Stomach (tissue), 4 donors: ENCODE measurements at regions not wholly inside any gene's neighbourhood (a gene's known extent, or its start where the extent isn't known, plus 50 kb on each side); places are given as distances from the start of the nearest gene placed in this dataset.

ENCODE experiments used
- POLR2A ChIP-seq, 4 donors: fragments of 450-650 bp; IDR thresholded peaks; one replicate each; pipeline ENCODE4 v1.6.1; 2016; ENCODE audit warnings: antibody characterized with exemption in 4 of 4, control low read depth in 2 of 4, mild to moderate bottlenecking in 1 of 4, moderate library complexity in 1 of 4
- POLR2AphosphoS5 ChIP-seq, 3 donors: sonication (generic); formaldehyde crosslinking; IDR thresholded peaks; one replicate each; pipeline ENCODE4 v1.6.1; 2016; ENCODE audit warnings: antibody characterized with exemption in 3 of 3
- TF ChIP-seq, protein P1 (sequence below), 7 experiments: fragments of 450-650 bp in 4 of 7; fragments of 200-600 bp in 3 of 7; sonication (generic) in 3 of 7; IDR thresholded peaks; one replicate each; pipeline ENCODE4 v1.5.1; 2016 to 2019; ENCODE audit warnings: antibody characterized with exemption in 7 of 7, control low read depth in 2 of 7, mild to moderate bottlenecking in 1 of 7

DNA sequence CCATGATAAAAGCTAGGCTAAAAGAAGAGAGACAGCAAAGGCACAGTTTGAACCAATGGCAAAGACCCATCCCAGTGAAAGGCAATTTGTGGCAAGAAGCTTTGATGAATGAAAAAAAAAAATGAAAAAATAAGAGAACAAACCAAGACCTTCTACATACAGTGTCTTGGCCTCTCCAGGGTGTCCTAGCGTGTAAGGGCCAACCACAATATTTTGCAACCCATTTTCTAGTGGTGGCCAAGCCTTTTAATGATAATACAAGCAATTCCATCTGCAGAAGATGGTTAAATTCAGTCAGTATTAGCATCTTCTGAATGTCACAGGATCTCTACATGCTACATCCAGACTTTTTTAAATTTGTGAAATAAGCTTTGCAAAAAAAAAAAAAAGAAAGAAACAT is 270.4 kb downstream of the LRATD1 start:
- TF ChIP-seq, protein P1, sequence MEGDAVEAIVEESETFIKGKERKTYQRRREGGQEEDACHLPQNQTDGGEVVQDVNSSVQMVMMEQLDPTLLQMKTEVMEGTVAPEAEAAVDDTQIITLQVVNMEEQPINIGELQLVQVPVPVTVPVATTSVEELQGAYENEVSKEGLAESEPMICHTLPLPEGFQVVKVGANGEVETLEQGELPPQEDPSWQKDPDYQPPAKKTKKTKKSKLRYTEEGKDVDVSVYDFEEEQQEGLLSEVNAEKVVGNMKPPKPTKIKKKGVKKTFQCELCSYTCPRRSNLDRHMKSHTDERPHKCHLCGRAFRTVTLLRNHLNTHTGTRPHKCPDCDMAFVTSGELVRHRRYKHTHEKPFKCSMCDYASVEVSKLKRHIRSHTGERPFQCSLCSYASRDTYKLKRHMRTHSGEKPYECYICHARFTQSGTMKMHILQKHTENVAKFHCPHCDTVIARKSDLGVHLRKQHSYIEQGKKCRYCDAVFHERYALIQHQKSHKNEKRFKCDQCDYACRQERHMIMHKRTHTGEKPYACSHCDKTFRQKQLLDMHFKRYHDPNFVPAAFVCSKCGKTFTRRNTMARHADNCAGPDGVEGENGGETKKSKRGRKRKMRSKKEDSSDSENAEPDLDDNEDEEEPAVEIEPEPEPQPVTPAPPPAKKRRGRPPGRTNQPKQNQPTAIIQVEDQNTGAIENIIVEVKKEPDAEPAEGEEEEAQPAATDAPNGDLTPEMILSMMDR (IDR thresholded peaks at IDR 0.05): no peak
- no peak for TF ChIP-seq POLR2A (IDR thresholded peaks at IDR 0.05)
- no peak for TF ChIP-seq POLR2AphosphoS5 (IDR thresholded peaks at IDR 0.05)
